Body of pancreas (tissue), 4 donors: ENCODE measurements at regions not wholly inside any gene's neighbourhood (a gene's known extent, or its start where the extent isn't known, plus 50 kb on each side); places are given as distances from the start of the nearest gene placed in this dataset.
"Not testable (repeated sequence)": the region's sequence is repeated elsewhere in the genome, so short reads cannot be mapped to it uniquely, and the experiment has no call there.

ENCODE experiments used
- CTCF ChIP-seq, 7 experiments: fragments of 450-650 bp in 4 of 7; fragments of 200-600 bp in 3 of 7; sonication (generic) in 3 of 7; IDR thresholded peaks; one replicate each; pipeline ENCODE4 v1.5.1; 2016 to 2019; ENCODE audit warnings: antibody characterized with exemption in 7 of 7
- POLR2A ChIP-seq, 3 donors: fragments of 450-650 bp; IDR thresholded peaks; one replicate each; pipeline ENCODE4 v1.6.1; 2016; ENCODE audit warnings: antibody characterized with exemption in 3 of 3, mild to moderate bottlenecking in 2 of 3

DNA sequence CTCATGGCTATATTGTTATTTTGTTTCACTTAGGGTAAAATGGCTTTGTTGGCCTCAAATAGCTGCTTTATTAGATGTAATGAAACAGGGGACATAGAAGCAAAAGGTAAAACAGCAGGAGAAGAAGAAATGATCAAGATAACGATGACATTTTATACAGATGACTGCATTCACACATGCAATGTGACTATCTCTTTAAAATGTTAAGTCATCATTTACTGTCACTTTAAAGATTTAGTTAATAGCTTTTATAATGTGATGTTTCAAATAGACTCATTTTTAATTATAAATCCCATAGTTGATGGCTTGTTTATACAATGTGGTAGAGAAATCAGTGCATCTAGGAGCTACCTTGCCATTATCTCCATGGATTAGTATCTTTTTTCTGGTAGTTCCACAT is 2160.8 kb upstream of the DEFB115 start:
- TF ChIP-seq CTCF, POLR2A (IDR thresholded peaks at IDR 0.05): not testable (repeated sequence)
